Adrenal gland (tissue), 5 donors: ENCODE measurements at regions not wholly inside any gene's neighbourhood (a gene's known extent, or its start where the extent isn't known, plus 50 kb on each side); places are given as distances from the start of the nearest gene placed in this dataset.

Experiments used
- POLR2A ChIP-seq, 2 donors: fragments of 450-650 bp; IDR thresholded peaks; one replicate each; pipeline ENCODE4 v1.6.1; 2017; ENCODE audit warnings: antibody characterized with exemption in 2 of 2, mild to moderate bottlenecking in 2 of 2, moderate library complexity in 1 of 2
- TF ChIP-seq, protein P1 (sequence below), 6 experiments: fragments of 450-650 bp in 4 of 6; fragments of 200-600 bp in 2 of 6; sonication (generic) in 1 of 6; IDR thresholded peaks; 1 replicate in 5 of 6; 2 replicates in 1 of 6; pipeline versions ENCODE4 v1.5.1 to v1.8.0; 2016 to 2021; ENCODE audit warnings: antibody characterized with exemption in 6 of 6, mild to moderate bottlenecking in 2 of 6, moderate library complexity in 1 of 6
- donor health status: DM: no; HTN: no; CAD: no.

DNA sequence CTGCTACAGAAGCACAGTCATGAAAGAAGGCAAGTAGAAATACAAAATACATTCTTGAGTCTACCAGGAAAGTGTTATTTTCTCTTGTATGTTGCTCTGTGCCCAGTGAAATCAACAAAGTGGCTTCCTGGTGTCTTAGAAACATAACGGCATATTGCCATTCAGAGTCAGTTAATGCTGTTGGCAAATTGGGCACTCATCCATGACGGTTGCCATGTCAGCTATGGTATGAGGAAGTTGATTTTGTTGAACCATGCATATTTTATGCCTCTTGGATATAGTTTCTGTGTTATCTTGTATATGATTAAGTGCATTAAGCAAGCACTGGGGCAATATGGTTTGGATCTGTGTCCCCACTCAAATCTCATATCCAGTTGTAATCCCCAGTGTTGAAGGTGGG, 153.1 kb upstream of the CXADR start:
- TF ChIP-seq, protein P1, sequence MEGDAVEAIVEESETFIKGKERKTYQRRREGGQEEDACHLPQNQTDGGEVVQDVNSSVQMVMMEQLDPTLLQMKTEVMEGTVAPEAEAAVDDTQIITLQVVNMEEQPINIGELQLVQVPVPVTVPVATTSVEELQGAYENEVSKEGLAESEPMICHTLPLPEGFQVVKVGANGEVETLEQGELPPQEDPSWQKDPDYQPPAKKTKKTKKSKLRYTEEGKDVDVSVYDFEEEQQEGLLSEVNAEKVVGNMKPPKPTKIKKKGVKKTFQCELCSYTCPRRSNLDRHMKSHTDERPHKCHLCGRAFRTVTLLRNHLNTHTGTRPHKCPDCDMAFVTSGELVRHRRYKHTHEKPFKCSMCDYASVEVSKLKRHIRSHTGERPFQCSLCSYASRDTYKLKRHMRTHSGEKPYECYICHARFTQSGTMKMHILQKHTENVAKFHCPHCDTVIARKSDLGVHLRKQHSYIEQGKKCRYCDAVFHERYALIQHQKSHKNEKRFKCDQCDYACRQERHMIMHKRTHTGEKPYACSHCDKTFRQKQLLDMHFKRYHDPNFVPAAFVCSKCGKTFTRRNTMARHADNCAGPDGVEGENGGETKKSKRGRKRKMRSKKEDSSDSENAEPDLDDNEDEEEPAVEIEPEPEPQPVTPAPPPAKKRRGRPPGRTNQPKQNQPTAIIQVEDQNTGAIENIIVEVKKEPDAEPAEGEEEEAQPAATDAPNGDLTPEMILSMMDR (IDR thresholded peaks at IDR 0.05), result no peak
- no peak for TF ChIP-seq POLR2A (IDR thresholded peaks at IDR 0.05)
